B cell (primary cell): ENCODE measurements at regions not wholly inside any gene's neighbourhood (a gene's known extent, or its start where the extent isn't known, plus 50 kb on each side); places are given as distances from the start of the nearest gene placed in this dataset.

Source experiments
- ATAC-seq: fragments of 200-7000 bp; cut with Tn5 transposase; one replicate; pipeline ENCODE4 v1.10.0; 2021; ENCODE audit warnings: low read depth, mild to moderate bottlenecking, moderate number of reproducible peaks, moderate library complexity
- CTCF ChIA-PET: fragments of 350-600 bp; sonication (Branson Sonifier 250); formaldehyde crosslinking; loops from one replicate; lab custom pipeline; 2021; ENCODE audit warnings: antibody characterized with exemption, inconsistent platforms; lab: Charles Lee
- POLR2A ChIA-PET: fragments of 350-600 bp; sonication (Branson Sonifier 250); formaldehyde crosslinking; loops from one replicate; lab custom pipeline; 2021; ENCODE audit warnings: antibody characterized with exemption; lab: Charles Lee
- DNase-seq: peaks from one replicate; pipeline ENCODE4 v3.0.0; 2013
- H2AFZ ChIP-seq: 2 replicates; pipeline ENCODE4 v1.6.1; 2012; ENCODE audit warnings: mild to moderate bottlenecking, low read depth, low read length; ENCODE audit not compliant: insufficient read depth, poor library complexity, severe bottlenecking
- H3K27ac ChIP-seq, 2 donors: 1 replicate in 1 of 2; 2 replicates in 1 of 2; pipeline ENCODE4 v1.5.1; 2012 to 2013; ENCODE audit warnings: low read length in 2 of 2, mild to moderate bottlenecking in 2 of 2, moderate library complexity in 1 of 2
- H3K27me3 ChIP-seq, 4 experiments: fragments of 200-600 bp in 1 of 4; sonication (generic) in 1 of 4; replicated peaks in 1 of 4; 1 replicate in 2 of 4; 2 replicates in 2 of 4; pipeline versions ENCODE4 v1.6.1 to v1.7.0; 2013 to 2016; ENCODE audit warnings: low read length in 3 of 4, mild to moderate bottlenecking in 2 of 4, mixed read lengths in 1 of 4, moderate library complexity in 1 of 4; ENCODE audit not compliant: insufficient read depth in 4 of 4, control insufficient read depth in 3 of 4; ENCODE audit errors: control extremely low read depth in 1 of 4
- H3K36me3 ChIP-seq, 2 experiments: replicated peaks in 1 of 2; 1 replicate in 1 of 2; 2 replicates in 1 of 2; pipeline versions ENCODE4 v1.6.1 to v1.7.1; 2013; ENCODE audit warnings: low read length in 1 of 2; ENCODE audit not compliant: insufficient read depth in 2 of 2, control insufficient read depth in 1 of 2; ENCODE audit errors: control extremely low read depth in 1 of 2, extremely low read depth in 1 of 2
- H3K4me1 ChIP-seq, 2 donors: fragments of 200-600 bp in 1 of 2; sonication (generic) in 1 of 2; 1 replicate in 1 of 2; 2 replicates in 1 of 2; pipeline versions ENCODE4 v1.5.1 to v1.6.1; 2013 to 2017; ENCODE audit warnings: low read length in 2 of 2; ENCODE audit not compliant: control insufficient read depth in 2 of 2, insufficient read depth in 2 of 2
- H3K4me2 ChIP-seq: replicated peaks from 2 replicates; pipeline ENCODE3; 2012; ENCODE audit warnings: mild to moderate bottlenecking, low read depth, low read length; ENCODE audit not compliant: poor library complexity, severe bottlenecking
- H3K4me3 ChIP-seq, 5 experiments: fragments of 200-600 bp in 1 of 5; sonication (generic) in 1 of 5; 1 replicate in 3 of 5; 2 replicates in 2 of 5; pipeline versions ENCODE4 v1.5.1 to v1.7.0; 2011 to 2016; ENCODE audit warnings: low read length in 4 of 5, mild to moderate bottlenecking in 4 of 5, low read depth in 2 of 5, control low read depth in 1 of 5, moderate library complexity in 1 of 5; ENCODE audit not compliant: insufficient read depth in 1 of 5; ENCODE audit errors: control extremely low read depth in 1 of 5, extremely low read depth in 1 of 5
- H3K79me2 ChIP-seq: fragments of 200-600 bp; sonication (generic); one replicate; pipeline ENCODE4 v1.6.0; 2016; ENCODE audit warnings: low read length; ENCODE audit not compliant: control insufficient read depth, insufficient read depth
- H3K9ac ChIP-seq: fragments of 200-600 bp; sonication (generic); 2 replicates; pipeline ENCODE4 v1.6.1; 2017; ENCODE audit warnings: mild to moderate bottlenecking, low read length, moderate library complexity
- H3K9me3 ChIP-seq, 3 donors: one replicate each; pipeline versions ENCODE4 v1.6.1 to v1.7.1; 2013; ENCODE audit warnings: low read length in 2 of 3; ENCODE audit not compliant: control insufficient read depth in 2 of 3, insufficient read depth in 1 of 3; ENCODE audit errors: control extremely low read depth in 1 of 3
- H4K20me1 ChIP-seq: 2 replicates; pipeline ENCODE4 v1.6.0; 2012; ENCODE audit warnings: mild to moderate bottlenecking, low read length; ENCODE audit not compliant: insufficient read depth, control insufficient read depth, poor library complexity, severe bottlenecking
- H3K27ac Mint-ChIP-seq: one replicate; pipeline ENCODE4 v1.8.0; 2021; ENCODE audit warnings: mixed read lengths
- H3K27me3 Mint-ChIP-seq: one replicate; pipeline ENCODE4 v1.8.0; 2021; ENCODE audit warnings: mixed read lengths
- H3K4me1 Mint-ChIP-seq: one replicate; pipeline ENCODE4 v1.8.0; 2021; ENCODE audit warnings: mixed read lengths
- H3K4me3 Mint-ChIP-seq: one replicate; pipeline ENCODE4 v1.8.0; 2021; ENCODE audit warnings: mixed read lengths
- H3K9me3 Mint-ChIP-seq: one replicate; pipeline ENCODE4 v1.8.0; 2022; ENCODE audit warnings: mixed read lengths; ENCODE audit not compliant: insufficient read depth
- EZH2 ChIP-seq: IDR thresholded peaks from 2 replicates; pipeline ENCODE4 v1.6.1; 2012; ENCODE audit warnings: borderline replicate concordance, low read depth, mild to moderate bottlenecking, moderate library complexity, low read length; ENCODE audit not compliant: insufficient read depth, poor library complexity, severe bottlenecking
- WGBS: methylation state at CpG from one replicate; pipeline ENCODE4 v1.1.5; 2013; ENCODE audit warnings: missing lambda C conversion rate; ENCODE audit not compliant: insufficient coverage; 5-methylcytosine and 5-hydroxymethylcytosine counted together
- intact Hi-C: fragments of 100-400 bp; cut with micrococcal nuclease; formaldehyde crosslinking; loops from one replicate; pipeline ENCODE4 v1.10.0; 2022
- TF ChIP-seq, protein P1 (sequence below): fragments of 200-600 bp; IDR thresholded peaks from one replicate; pipeline ENCODE4 v1.8.0; 2022; ENCODE audit warnings: antibody characterized with exemption, mild to moderate bottlenecking

DNA sequence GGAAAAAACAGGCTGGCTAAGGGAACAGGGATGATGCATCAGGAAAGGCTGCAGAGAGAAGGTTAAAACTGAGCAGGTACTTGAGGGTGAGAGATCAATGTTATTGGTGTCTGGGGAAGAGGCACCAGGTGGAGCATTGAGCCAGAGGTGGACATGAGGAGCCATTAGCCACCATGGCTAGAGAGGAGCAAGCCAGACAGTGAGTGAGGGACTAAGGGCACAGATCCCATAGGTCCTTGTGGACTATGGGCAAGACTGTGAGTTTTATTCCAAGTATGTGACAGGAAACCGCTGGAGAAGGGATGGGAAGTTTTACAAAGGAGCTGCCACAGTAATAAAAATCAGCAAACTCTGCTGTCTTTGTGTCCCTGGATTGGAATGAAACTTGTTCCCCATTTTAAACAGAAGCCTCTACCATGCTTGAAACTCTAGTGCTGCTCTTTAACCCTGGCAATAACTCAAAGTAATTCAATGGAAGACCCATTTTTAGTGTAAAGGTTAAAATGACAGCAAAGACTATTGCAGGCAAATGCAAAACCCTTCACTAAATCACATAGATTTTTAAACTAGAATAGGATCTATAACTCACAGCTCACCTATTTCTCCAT lies 349.8 kb downstream of the ENC1 start:
- Histone ChIP-seq H2AFZ (no peak overlapping the region), H3K79me2 (no peaks in the 10 kb centered on the region), H3K36me3 (no peaks in the 10 kb centered on the region), H3K4me1 (no peaks in the 10 kb centered on the region), H3K9ac (no peak overlapping the region), H4K20me1 (no peaks in the 10 kb centered on the region), H3K4me3 (no peak overlapping the region), H3K9me3 (no peaks in the 10 kb centered on the region), H3K27ac (no peak overlapping the region), H3K27me3 (no peaks in the 10 kb centered on the region), H3K4me2 (no peak overlapping the region)
- CTCF ChIA-PET = no interaction called here
- intact Hi-C loops = no loop called here
- peaks cover 16% of the 10 kb centered on the region for H3K27me3 Mint-ChIP-seq
- no peaks in the 10 kb centered on the region for H3K9me3 Mint-ChIP-seq
- ATAC-seq (no peak), DNase-seq (no peak)
- no peaks in the 10 kb centered on the region for H3K4me1 Mint-ChIP-seq
- no peak for TF ChIP-seq EZH2
- TF ChIP-seq, protein P1, sequence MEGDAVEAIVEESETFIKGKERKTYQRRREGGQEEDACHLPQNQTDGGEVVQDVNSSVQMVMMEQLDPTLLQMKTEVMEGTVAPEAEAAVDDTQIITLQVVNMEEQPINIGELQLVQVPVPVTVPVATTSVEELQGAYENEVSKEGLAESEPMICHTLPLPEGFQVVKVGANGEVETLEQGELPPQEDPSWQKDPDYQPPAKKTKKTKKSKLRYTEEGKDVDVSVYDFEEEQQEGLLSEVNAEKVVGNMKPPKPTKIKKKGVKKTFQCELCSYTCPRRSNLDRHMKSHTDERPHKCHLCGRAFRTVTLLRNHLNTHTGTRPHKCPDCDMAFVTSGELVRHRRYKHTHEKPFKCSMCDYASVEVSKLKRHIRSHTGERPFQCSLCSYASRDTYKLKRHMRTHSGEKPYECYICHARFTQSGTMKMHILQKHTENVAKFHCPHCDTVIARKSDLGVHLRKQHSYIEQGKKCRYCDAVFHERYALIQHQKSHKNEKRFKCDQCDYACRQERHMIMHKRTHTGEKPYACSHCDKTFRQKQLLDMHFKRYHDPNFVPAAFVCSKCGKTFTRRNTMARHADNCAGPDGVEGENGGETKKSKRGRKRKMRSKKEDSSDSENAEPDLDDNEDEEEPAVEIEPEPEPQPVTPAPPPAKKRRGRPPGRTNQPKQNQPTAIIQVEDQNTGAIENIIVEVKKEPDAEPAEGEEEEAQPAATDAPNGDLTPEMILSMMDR = no peak
- no peak overlapping the region for H3K4me3 Mint-ChIP-seq
- H3K27ac Mint-ChIP-seq = no peak overlapping the region
- WGBS = 86% methylated on average over 1 of the region's 1 CpG
- POLR2A ChIA-PET = no interaction called here

DNA sequence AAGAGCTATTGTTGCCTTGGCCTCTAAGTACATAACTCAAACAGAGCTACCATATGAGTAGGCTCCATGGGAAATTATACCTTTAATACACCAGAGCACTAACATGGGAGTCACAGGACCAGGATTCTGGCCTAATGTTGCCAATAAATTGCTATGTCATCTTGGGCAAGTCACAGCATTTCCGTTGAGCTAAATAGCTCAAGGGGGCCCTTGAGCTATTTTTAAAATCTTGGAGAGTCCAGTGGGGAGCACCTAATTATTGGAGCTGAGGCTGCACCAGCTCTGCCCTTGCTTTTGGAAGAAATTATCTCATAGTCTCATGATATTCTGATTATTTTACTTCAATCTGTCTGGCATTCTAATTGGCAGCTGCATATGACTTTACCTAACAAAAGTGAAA lies 350.8 kb downstream of the ENC1 start:
- no peak overlapping the region for H3K4me3 Mint-ChIP-seq
- no peaks in the 10 kb centered on the region for H3K79me2 ChIP-seq
- WGBS = 75% methylated on average over 1 of the region's 1 CpG
- H4K20me1 ChIP-seq = no peaks in the 10 kb centered on the region
- no peak for DNase-seq
- H3K27ac Mint-ChIP-seq = no peak overlapping the region
- H3K27me3 Mint-ChIP-seq = peaks cover 18% of the 10 kb centered on the region
- no peaks in the 10 kb centered on the region for H3K27me3 ChIP-seq
- H2AFZ ChIP-seq = no peak overlapping the region
- ChIA-PET POLR2A (no interaction called here), CTCF (interaction anchor here (1.3 kb wide), 2 partner anchors 351 to 352 kb away, joined by 3 to 4 read pairs; partner anchors contain the start of gene ENC1)
- no peak overlapping the region for H3K27ac ChIP-seq
- no peak overlapping the region for H3K4me2 ChIP-seq
- H3K36me3 ChIP-seq = no peaks in the 10 kb centered on the region
- no peak for ATAC-seq
- no peaks in the 10 kb centered on the region for H3K9me3 Mint-ChIP-seq
- intact Hi-C loops = no loop called here
- no peak overlapping the region for H3K9ac ChIP-seq
- no peaks in the 10 kb centered on the region for H3K4me1 ChIP-seq
- H3K9me3 ChIP-seq = no peaks in the 10 kb centered on the region
- TF ChIP-seq EZH2 = no peak
- TF ChIP-seq, protein P1 = no peak
- no peak overlapping the region for H3K4me3 ChIP-seq
- no peaks in the 10 kb centered on the region for H3K4me1 Mint-ChIP-seq
